ENCODE measurements at regions not wholly inside any gene's neighbourhood (a gene's known extent, or its start where the extent isn't known, plus 50 kb on each side); places are given as distances from the start of the nearest gene placed in this dataset.

DNA sequence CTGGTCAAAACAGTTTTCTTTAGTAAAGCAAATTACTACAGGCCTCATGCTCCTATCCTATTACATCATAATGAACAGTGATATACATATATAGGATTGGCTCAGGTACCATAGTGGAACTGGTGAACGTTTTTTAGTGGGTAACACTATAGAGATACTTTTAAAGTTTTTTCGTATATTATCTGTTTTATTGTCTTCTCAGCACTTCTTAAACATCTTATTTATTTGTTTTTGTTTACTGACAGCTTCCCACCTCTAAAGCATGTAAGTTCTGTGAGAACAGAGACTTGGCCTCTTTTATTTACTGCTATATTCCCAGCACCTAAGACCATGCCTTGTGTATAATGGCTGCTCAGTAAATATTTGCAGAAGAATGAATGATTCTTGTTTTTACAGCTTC is 81.1 kb upstream of the PSMA6 start:
- Histone ChIP-seq H3K27me3 (ENCODE audit: low read length) (no peaks in the 10 kb centered on the region), H3K9me2 (replicated peaks; ENCODE audit: insufficient read depth, low read length) (no peaks in the 10 kb centered on the region)

DNA sequence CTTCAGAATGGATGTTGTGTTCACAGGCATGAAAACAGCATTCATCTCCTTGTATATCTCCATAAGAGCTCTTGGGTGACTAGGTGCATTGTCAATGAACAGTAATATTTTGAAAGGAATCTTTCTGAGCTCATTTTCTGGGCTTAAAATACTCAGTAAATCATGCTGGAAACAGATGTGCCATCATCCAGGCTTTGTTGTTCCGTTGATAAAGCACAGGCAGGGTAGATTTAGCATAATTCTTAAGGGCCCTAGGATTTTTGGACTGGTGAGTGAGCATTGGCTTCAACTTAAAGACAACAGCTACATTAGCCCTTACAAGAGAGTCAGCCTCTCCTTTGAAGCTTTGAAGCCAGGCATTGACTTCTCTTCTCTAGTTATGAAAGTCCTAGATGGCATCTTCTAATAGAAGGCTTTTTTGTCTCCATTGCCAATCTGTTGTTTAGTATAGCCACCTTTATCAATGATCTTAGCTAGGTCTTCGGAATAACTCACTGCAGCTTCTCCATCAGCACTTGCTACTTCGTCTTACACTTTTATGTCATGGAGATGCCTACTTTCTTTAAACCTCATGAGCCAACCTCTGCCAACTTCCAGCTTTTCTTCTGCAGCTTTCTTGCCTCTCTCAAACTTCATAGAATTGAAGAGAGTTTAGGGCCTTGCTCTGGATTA is 79.6 kb upstream of the PSMA6 start:
- no peaks in the 10 kb centered on the region for H3K79me2 ChIP-seq (ENCODE audit: insufficient read depth, low read length)
- H3K9me2 ChIP-seq (replicated peaks; ENCODE audit: insufficient read depth, low read length), result no peaks in the 10 kb centered on the region
- TF ChIP-seq EZH2phosphoT487 (conservative IDR thresholded peaks at IDR 0.05; ENCODE audit: low read length), result no peak
- TF ChIP-seq, protein P1, sequence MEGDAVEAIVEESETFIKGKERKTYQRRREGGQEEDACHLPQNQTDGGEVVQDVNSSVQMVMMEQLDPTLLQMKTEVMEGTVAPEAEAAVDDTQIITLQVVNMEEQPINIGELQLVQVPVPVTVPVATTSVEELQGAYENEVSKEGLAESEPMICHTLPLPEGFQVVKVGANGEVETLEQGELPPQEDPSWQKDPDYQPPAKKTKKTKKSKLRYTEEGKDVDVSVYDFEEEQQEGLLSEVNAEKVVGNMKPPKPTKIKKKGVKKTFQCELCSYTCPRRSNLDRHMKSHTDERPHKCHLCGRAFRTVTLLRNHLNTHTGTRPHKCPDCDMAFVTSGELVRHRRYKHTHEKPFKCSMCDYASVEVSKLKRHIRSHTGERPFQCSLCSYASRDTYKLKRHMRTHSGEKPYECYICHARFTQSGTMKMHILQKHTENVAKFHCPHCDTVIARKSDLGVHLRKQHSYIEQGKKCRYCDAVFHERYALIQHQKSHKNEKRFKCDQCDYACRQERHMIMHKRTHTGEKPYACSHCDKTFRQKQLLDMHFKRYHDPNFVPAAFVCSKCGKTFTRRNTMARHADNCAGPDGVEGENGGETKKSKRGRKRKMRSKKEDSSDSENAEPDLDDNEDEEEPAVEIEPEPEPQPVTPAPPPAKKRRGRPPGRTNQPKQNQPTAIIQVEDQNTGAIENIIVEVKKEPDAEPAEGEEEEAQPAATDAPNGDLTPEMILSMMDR (IDR thresholded peaks at IDR 0.05; ENCODE audit: insufficient read depth, low read length, poor library complexity, severe bottlenecking), result no peak
- no peaks in the 10 kb centered on the region for H3K27me3 ChIP-seq (ENCODE audit: low read length)
- H2AFZ ChIP-seq (ENCODE audit: low read depth, low read length, severe bottlenecking), result no peak overlapping the region
- H4K20me1 ChIP-seq (ENCODE audit: low read depth, low read length), result no peaks in the 10 kb centered on the region
- no peak overlapping the region for H3K4me3 ChIP-seq (ENCODE audit: insufficient read depth, low read length, poor library complexity, severe bottlenecking)
- H3K27ac ChIP-seq (ENCODE audit: low read depth, low read length), result no peak overlapping the region
- no peaks in the 10 kb centered on the region for H3K36me3 ChIP-seq (ENCODE audit: low read length)
- H3K4me2 ChIP-seq (ENCODE audit: low read depth, low read length, poor library complexity, severe bottlenecking), result no peak overlapping the region
- H3F3A ChIP-seq (ENCODE audit: insufficient read depth), result no peaks in the 10 kb centered on the region
- no peaks in the 10 kb centered on the region for H3K9me3 ChIP-seq (ENCODE audit: insufficient read depth, low read length)
- no peak overlapping the region for H3K9ac ChIP-seq (ENCODE audit: low read length)

More for the DNA sequence above, 81.1 kb upstream of the PSMA6 start:
- Histone ChIP-seq H4K20me1 (ENCODE audit: low read depth, low read length) (no peaks in the 10 kb centered on the region), H3K4me3 (ENCODE audit: insufficient read depth, low read length, poor library complexity, severe bottlenecking) (no peak overlapping the region), H3K4me2 (ENCODE audit: low read depth, low read length, poor library complexity, severe bottlenecking) (no peak overlapping the region), H3K9me3 (ENCODE audit: insufficient read depth, low read length) (no peaks in the 10 kb centered on the region), H3K9ac (ENCODE audit: low read length) (no peak overlapping the region), H3K27ac (ENCODE audit: low read depth, low read length) (no peak overlapping the region), H2AFZ (ENCODE audit: low read depth, low read length, severe bottlenecking) (no peak overlapping the region), H3K79me2 (ENCODE audit: insufficient read depth, low read length) (no peaks in the 10 kb centered on the region), H3K36me3 (ENCODE audit: low read length) (no peaks in the 10 kb centered on the region), H3F3A (ENCODE audit: insufficient read depth) (no peaks in the 10 kb centered on the region)
- TF ChIP-seq, protein P1 (IDR thresholded peaks at IDR 0.05; ENCODE audit: insufficient read depth, low read length, poor library complexity, severe bottlenecking), result no peak
- no peak for TF ChIP-seq EZH2phosphoT487 (conservative IDR thresholded peaks at IDR 0.05; ENCODE audit: low read length)

DNA sequence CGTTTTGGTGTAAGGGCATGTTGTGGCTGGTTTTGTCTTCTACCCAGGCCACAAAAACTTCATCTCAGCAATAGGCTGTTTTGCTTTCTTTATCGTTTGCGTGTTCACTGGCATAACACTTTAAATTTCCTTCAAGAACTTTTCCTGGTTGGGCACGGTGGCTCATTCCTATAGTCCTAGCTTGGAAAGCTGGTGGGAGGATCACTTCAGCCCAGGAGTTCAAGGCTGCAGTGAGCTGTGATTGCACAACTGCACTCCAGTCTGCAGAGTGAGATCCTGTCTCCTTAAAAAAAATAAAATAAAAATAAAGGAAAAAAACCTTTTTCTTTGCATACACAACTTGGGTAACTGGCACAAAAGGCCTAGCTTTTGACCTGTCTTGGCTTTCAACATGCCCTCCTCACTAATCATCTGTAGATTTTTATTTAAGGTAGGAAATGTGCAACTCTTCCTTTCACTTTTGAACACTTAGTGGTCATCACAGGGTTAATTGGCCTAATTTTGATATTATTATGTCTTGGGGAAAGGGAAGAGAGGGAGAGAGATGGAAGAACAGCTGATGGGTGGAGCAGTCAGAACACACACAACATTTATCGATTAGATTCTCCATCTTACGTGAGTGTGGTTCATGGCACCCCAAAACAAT is 78.9 kb upstream of the PSMA6 start:
- TF ChIP-seq, protein P1 (IDR thresholded peaks at IDR 0.05; ENCODE audit: insufficient read depth, low read length, poor library complexity, severe bottlenecking), result no peak
- no peak for TF ChIP-seq EZH2phosphoT487 (conservative IDR thresholded peaks at IDR 0.05; ENCODE audit: low read length)
- Histone ChIP-seq H3K27ac (ENCODE audit: low read depth, low read length) (no peak overlapping the region), H3K27me3 (ENCODE audit: low read length) (no peaks in the 10 kb centered on the region), H3K9me3 (ENCODE audit: insufficient read depth, low read length) (no peaks in the 10 kb centered on the region), H2AFZ (ENCODE audit: low read depth, low read length, severe bottlenecking) (no peak overlapping the region), H3K79me2 (ENCODE audit: insufficient read depth, low read length) (no peaks in the 10 kb centered on the region), H3K4me2 (ENCODE audit: low read depth, low read length, poor library complexity, severe bottlenecking) (no peak overlapping the region), H3K36me3 (ENCODE audit: low read length) (no peaks in the 10 kb centered on the region), H3K4me3 (ENCODE audit: insufficient read depth, low read length, poor library complexity, severe bottlenecking) (no peak overlapping the region), H3F3A (ENCODE audit: insufficient read depth) (no peaks in the 10 kb centered on the region), H3K9me2 (replicated peaks; ENCODE audit: insufficient read depth, low read length) (no peaks in the 10 kb centered on the region), H3K9ac (ENCODE audit: low read length) (no peak overlapping the region), H4K20me1 (ENCODE audit: low read depth, low read length) (no peaks in the 10 kb centered on the region)
